MM.1S (cell line): ENCODE measurements at regions not wholly inside any gene's neighbourhood (a gene's known extent, or its start where the extent isn't known, plus 50 kb on each side); places are given as distances from the start of the nearest gene placed in this dataset.

Source experiments
- EZH2 ChIP-seq: fragments of 300-600 bp; sonication (generic); optimal IDR thresholded peaks from 2 replicates; pipeline ENCODE3; 2017; ENCODE audit warnings: low read depth, mild to moderate bottlenecking, antibody characterized with exemption, low read length, mixed read lengths
- TF ChIP-seq, protein P1 (sequence below): fragments of 300-600 bp; sonication (generic); IDR thresholded peaks from 2 replicates; pipeline ENCODE4 v1.5.1; 2016; ENCODE audit warnings: antibody characterized with exemption, low read length, mixed read lengths

DNA sequence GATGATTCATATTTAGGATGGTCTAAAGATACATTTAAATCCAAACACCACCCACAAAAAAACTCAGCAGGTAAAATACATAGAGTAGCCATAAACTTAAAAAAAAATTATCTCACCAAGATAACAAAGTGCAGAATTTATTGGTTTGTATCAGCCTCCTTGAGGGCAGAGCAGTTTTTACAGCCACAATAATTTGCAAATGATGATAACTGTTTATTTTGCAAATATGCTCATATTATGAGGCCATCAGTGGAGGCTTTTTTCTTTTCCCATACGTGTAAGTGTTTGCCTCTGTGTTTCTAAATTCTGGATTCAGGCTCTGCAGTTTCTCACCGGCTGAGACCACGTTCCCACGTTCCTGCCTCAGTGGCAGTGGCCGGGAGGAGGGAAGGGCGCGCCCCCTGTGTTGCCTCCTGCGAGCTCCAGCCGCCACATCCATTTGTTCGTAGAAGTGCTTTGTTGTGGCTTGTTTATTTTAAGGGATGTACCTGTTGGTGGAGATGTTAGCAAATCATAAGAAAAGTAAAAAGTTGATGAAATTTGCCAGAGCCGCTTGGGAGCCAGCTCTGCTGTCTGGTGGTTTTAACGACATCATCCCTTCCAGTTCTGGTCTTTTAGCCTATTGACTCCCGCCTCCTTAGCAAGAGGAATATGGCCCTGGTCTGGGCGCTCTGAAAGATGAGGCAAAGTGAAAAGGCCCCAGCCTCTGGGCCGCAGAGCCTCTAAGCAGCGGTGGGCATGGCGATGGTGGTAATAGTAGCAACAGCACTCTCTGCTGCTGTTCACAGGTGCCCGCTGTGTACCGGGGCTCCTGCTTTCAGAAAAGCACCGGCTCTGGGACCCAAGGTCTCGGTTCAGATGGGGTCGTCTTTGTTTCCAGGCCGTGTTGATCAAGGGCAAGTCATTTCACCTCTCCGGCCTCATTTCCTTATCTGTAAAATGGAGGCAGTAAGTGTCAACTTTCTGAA, 66.7 kb upstream of the PPARA start:
- TF ChIP-seq, protein P1, sequence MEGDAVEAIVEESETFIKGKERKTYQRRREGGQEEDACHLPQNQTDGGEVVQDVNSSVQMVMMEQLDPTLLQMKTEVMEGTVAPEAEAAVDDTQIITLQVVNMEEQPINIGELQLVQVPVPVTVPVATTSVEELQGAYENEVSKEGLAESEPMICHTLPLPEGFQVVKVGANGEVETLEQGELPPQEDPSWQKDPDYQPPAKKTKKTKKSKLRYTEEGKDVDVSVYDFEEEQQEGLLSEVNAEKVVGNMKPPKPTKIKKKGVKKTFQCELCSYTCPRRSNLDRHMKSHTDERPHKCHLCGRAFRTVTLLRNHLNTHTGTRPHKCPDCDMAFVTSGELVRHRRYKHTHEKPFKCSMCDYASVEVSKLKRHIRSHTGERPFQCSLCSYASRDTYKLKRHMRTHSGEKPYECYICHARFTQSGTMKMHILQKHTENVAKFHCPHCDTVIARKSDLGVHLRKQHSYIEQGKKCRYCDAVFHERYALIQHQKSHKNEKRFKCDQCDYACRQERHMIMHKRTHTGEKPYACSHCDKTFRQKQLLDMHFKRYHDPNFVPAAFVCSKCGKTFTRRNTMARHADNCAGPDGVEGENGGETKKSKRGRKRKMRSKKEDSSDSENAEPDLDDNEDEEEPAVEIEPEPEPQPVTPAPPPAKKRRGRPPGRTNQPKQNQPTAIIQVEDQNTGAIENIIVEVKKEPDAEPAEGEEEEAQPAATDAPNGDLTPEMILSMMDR: no peak
- TF ChIP-seq EZH2: no peak
